ENCODE measurements at regions not wholly inside any gene's neighbourhood (a gene's known extent, or its start where the extent isn't known, plus 50 kb on each side); places are given as distances from the start of the nearest gene placed in this dataset.
A peak's percentile ranks its signal among the peaks of the same experiment; 100 is the strongest.
"Not testable (repeated sequence)": the region's sequence is repeated elsewhere in the genome, so short reads cannot be mapped to it uniquely, and the experiment has no call there.

DNA sequence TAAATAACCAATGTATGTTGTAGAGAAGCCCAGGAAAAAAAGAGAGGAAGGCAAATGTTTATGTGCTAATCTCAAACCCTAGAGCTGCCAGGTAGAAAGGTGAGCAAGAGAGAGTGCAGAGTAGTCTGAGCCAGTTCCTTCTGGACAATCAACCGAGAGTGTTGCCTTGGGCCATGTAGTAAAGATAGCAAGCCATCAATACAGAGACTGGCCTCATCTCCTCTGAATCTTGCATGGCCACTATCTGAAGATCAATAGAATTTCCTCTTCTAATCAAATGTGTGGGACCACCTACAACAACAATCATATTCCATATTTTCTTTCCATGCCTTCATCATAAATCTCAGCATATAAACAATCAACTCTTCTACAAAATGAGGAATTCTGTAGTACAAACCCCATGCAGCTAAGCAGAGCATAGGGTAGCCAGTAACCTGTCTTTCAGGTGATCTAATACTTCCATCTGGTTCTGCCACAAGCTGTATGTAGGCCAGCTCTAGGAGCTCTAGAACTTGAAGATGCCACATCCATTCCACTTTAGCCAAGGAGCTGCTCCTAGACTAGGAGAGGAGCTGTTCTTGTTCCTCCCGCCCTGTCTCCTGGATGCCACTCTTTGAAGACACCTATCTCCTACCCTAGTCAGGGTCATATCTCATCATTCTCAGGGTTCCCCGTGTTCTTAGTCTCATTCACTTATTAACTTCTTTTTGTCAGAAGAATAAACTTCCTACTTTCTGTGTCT, 75.8 kb upstream of the SLC38A4 start:
- WGBS, 2 experiments (ENCODE audit: low coverage in 1 of 2, low lambda C conversion rate in 2 of 2, missing lambda C conversion rate in 2 of 2): 58 to 70% methylated on average over 3 of the region's 3 CpGs
- in situ Hi-C loops (cut with MboI): no loop called here
- Histone ChIP-seq H3K36me3 (ENCODE audit: low read depth) (no peaks in the 10 kb centered on the region), H3K9ac (no peak overlapping the region), H3K27ac (no peak overlapping the region), H3K4me3 (no peak overlapping the region), H3K27me3 (replicated peaks; ENCODE audit: insufficient read depth) (no peaks in the 10 kb centered on the region), H4K20me1 (ENCODE audit: insufficient read depth) (no peaks in the 10 kb centered on the region), H3K9me3 (ENCODE audit: low read depth) (no peaks in the 10 kb centered on the region), H3F3A (ENCODE audit: insufficient read depth) (peaks cover 9% of the 10 kb centered on the region; the same call in 1 of the 2 replicates), H3K4me2 (ENCODE audit: unreplicated experiment) (no peak overlapping the region), H3K9me2 (ENCODE audit: insufficient read depth) (no peaks in the 10 kb centered on the region), H2AFZ (no peak overlapping the region), H3K4me1 (ENCODE audit: insufficient read depth) (peaks cover 18% of the 10 kb centered on the region), H3K79me2 (ENCODE audit: insufficient read depth) (no peaks in the 10 kb centered on the region)
- no peak for DNase-seq
- no peak for TF ChIP-seq EZH2phosphoT487 (IDR thresholded peaks at IDR 0.05; ENCODE audit: insufficient read depth, low read depth)
- TF ChIP-seq EZH2 (IDR thresholded peaks at IDR 0.05; ENCODE audit: insufficient read depth, poor library complexity, severe bottlenecking): no peak

- no peak for DNase-seq
- no peaks in the 10 kb centered on the region for H3K79me2 ChIP-seq (ENCODE audit: insufficient read depth)
- H3K27ac ChIP-seq: no peak overlapping the region
- no peak overlapping the region for H3K4me3 ChIP-seq
- H3K4me1 ChIP-seq (ENCODE audit: insufficient read depth): peaks cover 18% of the 10 kb centered on the region
- TF ChIP-seq EZH2phosphoT487 (IDR thresholded peaks at IDR 0.05; ENCODE audit: insufficient read depth, low read depth) (no peak), EZH2 (IDR thresholded peaks at IDR 0.05; ENCODE audit: insufficient read depth, poor library complexity, severe bottlenecking) (no peak)
- H3K4me2 ChIP-seq (ENCODE audit: unreplicated experiment): no peak overlapping the region
- in situ Hi-C loops (cut with MboI): no loop called here
- WGBS, 2 experiments (ENCODE audit: low coverage in 1 of 2, low lambda C conversion rate in 2 of 2, missing lambda C conversion rate in 2 of 2): 94 to 96% methylated on average over 2 of the region's 2 CpGs
- H3K9ac ChIP-seq: no peak overlapping the region
- H3K36me3 ChIP-seq (ENCODE audit: low read depth): no peaks in the 10 kb centered on the region
- no peaks in the 10 kb centered on the region for H3K9me3 ChIP-seq (ENCODE audit: low read depth)
- no peaks in the 10 kb centered on the region for H4K20me1 ChIP-seq (ENCODE audit: insufficient read depth)
- no peaks in the 10 kb centered on the region for H3K27me3 ChIP-seq (replicated peaks; ENCODE audit: insufficient read depth)
- H2AFZ ChIP-seq: no peak overlapping the region
- H3K9me2 ChIP-seq (ENCODE audit: insufficient read depth): no peaks in the 10 kb centered on the region
- peaks cover 9% of the 10 kb centered on the region; the same call in 1 of the 2 replicates for H3F3A ChIP-seq (ENCODE audit: insufficient read depth)
Measured at GRCh38 chr12:46903058-46903457, 77.3 kb upstream of the SLC38A4 start.

GRCh38 chr12:46904406-46905238, 78.8 kb upstream of the SLC38A4 start:
- peak overlapping the region; percentile 53 for H3K4me3 ChIP-seq
- H3K36me3 ChIP-seq (ENCODE audit: low read depth): no peaks in the 10 kb centered on the region
- H3K79me2 ChIP-seq (ENCODE audit: insufficient read depth): no peaks in the 10 kb centered on the region
- peak overlapping the region; percentile 84 for H2AFZ ChIP-seq
- 22 to 23% methylated on average over 12 of the region's 12 CpGs for WGBS, 2 experiments (ENCODE audit: low coverage in 1 of 2, low lambda C conversion rate in 2 of 2, missing lambda C conversion rate in 2 of 2)
- H3K27me3 ChIP-seq (replicated peaks; ENCODE audit: insufficient read depth): no peaks in the 10 kb centered on the region
- H3K27ac ChIP-seq: peak overlapping the region; percentile 93
- H3F3A ChIP-seq (ENCODE audit: insufficient read depth): peaks cover 9% of the 10 kb centered on the region; the same call in 1 of the 2 replicates
- no peaks in the 10 kb centered on the region for H3K9me3 ChIP-seq (ENCODE audit: low read depth)
- TF ChIP-seq EZH2 (IDR thresholded peaks at IDR 0.05; ENCODE audit: insufficient read depth, poor library complexity, severe bottlenecking) (no peak), EZH2phosphoT487 (IDR thresholded peaks at IDR 0.05; ENCODE audit: insufficient read depth, low read depth) (no peak)
- in situ Hi-C loops (cut with MboI): no loop called here
- H3K9ac ChIP-seq: peak overlapping the region; percentile 75
- peak; percentile 56 for DNase-seq
- H3K4me2 ChIP-seq (ENCODE audit: unreplicated experiment): peak overlapping the region; percentile 88
- peaks cover 26% of the 10 kb centered on the region for H3K4me1 ChIP-seq (ENCODE audit: insufficient read depth)
- H4K20me1 ChIP-seq (ENCODE audit: insufficient read depth): no peaks in the 10 kb centered on the region
- no peaks in the 10 kb centered on the region for H3K9me2 ChIP-seq (ENCODE audit: insufficient read depth)

DNA sequence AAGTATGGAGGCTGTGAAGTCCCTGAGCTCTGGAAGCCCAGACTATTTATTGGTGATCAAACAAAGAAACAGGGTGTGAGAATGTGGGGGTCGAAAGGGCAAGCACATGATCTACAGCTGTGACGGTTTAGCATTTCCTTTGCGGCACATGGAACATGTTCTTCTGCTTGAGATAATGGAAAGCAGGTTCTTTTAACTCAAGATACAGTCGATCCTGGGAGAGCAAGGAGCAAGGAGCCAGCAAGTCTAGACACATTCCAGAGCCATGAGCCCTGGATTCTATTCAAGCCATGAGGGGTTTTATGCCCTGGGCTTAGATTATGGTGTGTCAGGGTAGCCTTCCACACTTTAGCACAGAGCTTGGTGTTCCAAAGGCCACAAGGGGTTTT, 79.4 kb upstream of the SLC38A4 start:
- H3K36me3 ChIP-seq (ENCODE audit: low read depth); H3K9me2 ChIP-seq (ENCODE audit: insufficient read depth); H3K27me3 ChIP-seq (replicated peaks; ENCODE audit: insufficient read depth); H3K9me3 ChIP-seq (ENCODE audit: low read depth); in situ Hi-C loops (cut with MboI); H3F3A ChIP-seq (ENCODE audit: insufficient read depth); H3K79me2 ChIP-seq (ENCODE audit: insufficient read depth); H4K20me1 ChIP-seq (ENCODE audit: insufficient read depth): not testable (repeated sequence)
- peak overlapping the region; percentile 75 for H3K9ac ChIP-seq
- H3K4me3 ChIP-seq: peak overlapping the region; percentile 53
- peak overlapping the region; percentile 93 for H3K27ac ChIP-seq
- whole genome bisulfite sequencing, 2 experiments (ENCODE audit: low coverage in 1 of 2, low lambda C conversion rate in 2 of 2, missing lambda C conversion rate in 2 of 2): 0 to 1% methylated on average over 4 of the region's 4 CpGs
- peak overlapping the region; percentile 88 for H3K4me2 ChIP-seq (ENCODE audit: unreplicated experiment)
- peaks cover 26% of the 10 kb centered on the region for H3K4me1 ChIP-seq (ENCODE audit: insufficient read depth)
- DNase-seq: peak; percentile 72
- H2AFZ ChIP-seq: peak overlapping the region; percentile 84
